ENCODE measurements at regions not wholly inside any gene's neighbourhood (a gene's known extent, or its start where the extent isn't known, plus 50 kb on each side); places are given as distances from the start of the nearest gene placed in this dataset.
A peak's percentile ranks its signal among the peaks of the same experiment; 100 is the strongest.

GRCh38 chr15:35308802-35309201 is 223.7 kb upstream of the NANOGP8 start:
- TF ChIP-seq CTCF (IDR thresholded peaks at IDR 0.05) (no peak), POLR2AphosphoS5 (IDR thresholded peaks at IDR 0.05) (peak; percentile 95), POLR2A (IDR thresholded peaks at IDR 0.05) (no peak)

All from prostate gland (tissue), 2 donors.